HG02943 (cell line): ENCODE measurements at regions not wholly inside any gene's neighbourhood (a gene's known extent, or its start where the extent isn't known, plus 50 kb on each side); places are given as distances from the start of the nearest gene placed in this dataset.

Source experiments
- ATAC-seq: cut with Tn5 transposase; IDR thresholded peaks from one replicate; pipeline ENCODE4 v1.9.1; 2021; ENCODE audit warnings: mild to moderate bottlenecking, low read depth, moderate library complexity; ENCODE audit not compliant: unreplicated experiment

DNA sequence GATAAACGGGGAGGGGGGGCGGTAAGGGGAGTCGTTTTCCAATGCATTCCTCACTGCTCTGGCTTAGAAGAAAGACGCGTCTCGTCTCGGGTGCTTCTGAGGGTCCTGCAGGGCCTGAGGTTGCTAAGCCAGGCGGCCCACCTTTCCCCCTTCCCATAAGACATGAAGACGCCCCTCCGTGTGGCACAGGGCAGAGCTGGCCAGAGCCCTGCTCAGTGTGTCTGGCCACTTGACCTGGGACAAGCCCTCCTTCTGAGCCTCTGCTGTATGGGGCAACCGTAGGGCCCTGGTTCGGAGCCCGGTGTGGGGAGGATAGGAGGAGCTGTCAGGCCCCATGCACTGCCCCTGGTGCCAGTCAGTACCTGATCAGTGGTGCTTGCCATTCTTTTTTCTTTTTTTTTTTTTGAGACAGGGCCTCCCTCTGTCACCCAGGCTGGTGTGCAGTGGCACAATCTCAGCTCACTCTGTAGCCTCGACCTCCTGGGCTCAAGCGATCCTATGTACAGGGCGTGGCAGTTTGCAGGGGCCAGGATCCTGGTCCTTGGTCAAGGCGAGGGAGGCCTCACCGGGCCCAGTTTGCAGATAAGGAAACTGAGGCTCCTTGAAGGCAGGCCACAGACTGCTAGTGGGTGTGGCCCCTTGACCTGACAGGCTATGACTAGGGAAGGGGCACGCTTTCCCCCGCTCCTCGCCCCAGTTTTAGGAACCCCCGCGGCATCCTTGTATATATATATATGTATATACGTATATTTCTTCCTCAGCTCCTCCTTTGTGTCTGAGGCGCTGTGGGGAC, 172.3 kb upstream of the IER5L start:
- no peak for ATAC-seq

DNA sequence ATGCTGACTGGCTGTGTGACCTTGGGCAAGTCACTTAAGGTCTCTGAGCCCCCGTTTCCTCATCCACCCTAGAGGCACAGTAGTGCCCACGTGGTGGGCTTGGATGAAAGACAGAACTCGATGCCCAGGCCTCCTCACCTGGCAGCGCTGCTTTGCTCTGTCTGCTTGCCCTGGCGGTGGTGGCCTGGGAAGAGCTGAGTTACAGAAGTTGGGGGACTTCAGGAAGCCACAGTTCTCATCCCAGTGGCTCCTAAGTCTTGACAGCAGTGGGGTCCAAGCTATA, 171.5 kb upstream of the IER5L start:
- no peak for ATAC-seq

DNA sequence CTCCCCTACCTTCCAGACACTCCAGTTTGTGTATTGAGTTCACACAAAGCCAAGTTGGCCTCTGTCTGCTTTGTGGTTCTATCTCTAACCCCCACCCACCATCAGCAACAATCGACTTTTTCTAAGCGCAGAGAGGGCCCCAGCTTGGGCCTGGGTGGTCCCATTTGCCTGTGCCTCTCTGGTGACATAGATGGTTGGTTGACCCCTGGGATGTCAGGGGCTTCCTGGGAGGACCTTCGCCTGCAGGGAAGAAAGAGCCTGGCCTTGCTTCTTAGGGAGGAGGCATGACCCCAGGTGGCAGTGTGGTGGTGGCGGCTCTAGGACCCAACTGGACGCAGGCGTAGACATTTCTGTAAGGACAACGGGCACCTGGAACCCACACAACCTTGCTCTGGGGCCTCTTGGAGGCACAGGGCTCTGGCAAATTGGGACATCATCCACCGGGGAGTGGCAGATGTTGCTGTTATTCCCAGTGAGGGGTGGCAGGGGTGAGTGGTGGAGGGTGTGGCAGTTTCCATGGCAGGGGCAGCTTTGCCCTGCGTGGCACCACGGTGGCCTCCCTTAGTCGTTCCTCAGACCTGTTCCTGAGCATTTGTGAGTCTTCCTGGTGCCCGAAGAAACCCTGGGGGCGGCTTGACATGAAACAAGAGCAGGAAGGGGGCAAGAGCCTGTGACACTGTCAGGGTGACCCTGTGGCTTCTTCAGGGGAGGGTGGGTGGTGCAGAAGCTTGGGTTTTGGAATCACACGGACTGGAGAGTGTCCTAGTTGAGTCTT, 171.0 kb upstream of the IER5L start:
- no peak for ATAC-seq

GRCh38 chr9:129347316-129348120, 169.5 kb upstream of the IER5L start:
- no peak for ATAC-seq

- ATAC-seq, result no peak
Measured at GRCh38 chr9:129346046-129346445, 168.0 kb upstream of the IER5L start.

DNA sequence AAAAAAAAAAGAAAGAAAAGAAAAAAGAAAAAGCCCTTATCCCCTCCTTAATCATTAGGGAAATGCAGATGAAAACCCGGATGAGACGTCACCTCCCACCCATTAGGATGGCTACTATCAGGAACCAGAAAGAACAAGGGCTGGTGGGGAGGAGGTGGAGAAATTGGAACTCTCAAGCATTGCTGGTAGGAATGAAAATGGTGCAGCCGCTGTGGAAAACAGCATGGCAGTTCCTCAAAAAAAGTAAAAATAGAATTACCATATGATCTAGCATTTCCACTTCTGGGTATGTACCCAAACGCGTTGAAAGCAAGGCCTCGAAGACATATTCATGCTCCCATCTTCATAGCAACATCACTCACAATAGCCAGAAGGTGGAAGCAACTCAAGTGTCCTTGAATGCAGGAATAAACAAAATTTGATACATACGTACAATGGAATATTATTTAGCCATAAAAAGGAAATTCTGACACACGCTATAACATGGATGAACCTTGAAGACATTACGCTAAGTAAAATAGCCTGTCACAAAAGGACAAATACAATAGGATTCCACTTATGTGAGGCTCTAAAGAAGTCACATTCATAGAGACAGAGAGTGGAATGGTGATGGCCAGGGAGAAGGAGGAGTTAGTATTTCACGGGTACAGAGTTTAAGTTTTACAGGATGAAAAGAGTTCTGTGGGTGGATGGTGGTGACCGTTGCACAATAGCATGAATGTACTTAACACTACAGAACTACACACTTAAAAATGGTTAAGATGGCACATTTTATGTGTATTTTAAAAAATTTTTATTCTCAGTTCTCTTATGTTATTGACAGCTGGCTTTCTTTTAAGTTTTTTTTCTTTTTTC, 166.8 kb upstream of the IER5L start:
- ATAC-seq, result no peak

- no peak for ATAC-seq
Measured at GRCh38 chr9:129343424-129344375, 165.6 kb upstream of the IER5L start.

- ATAC-seq, result no peak
Measured at GRCh38 chr9:129342591-129343423, 164.7 kb upstream of the IER5L start.

DNA sequence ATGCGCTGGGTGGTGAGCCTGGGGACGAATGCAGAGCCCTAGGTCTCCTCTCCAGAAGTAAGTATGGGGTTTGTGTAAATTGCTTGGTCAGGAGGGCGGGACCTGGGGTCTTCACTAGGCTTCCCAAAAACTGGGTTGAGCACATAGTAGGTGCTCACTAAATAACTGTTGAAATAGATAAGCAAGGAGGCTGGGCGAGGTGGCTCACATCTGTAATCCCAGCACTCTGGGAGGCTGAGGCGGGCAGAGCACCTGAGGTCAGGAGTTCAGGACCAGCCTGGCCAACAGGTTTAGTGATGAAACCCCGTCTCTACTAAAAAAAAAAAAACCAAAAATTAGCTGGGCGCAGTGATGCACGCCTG, 163.9 kb upstream of the IER5L start:
- no peak for ATAC-seq

DNA sequence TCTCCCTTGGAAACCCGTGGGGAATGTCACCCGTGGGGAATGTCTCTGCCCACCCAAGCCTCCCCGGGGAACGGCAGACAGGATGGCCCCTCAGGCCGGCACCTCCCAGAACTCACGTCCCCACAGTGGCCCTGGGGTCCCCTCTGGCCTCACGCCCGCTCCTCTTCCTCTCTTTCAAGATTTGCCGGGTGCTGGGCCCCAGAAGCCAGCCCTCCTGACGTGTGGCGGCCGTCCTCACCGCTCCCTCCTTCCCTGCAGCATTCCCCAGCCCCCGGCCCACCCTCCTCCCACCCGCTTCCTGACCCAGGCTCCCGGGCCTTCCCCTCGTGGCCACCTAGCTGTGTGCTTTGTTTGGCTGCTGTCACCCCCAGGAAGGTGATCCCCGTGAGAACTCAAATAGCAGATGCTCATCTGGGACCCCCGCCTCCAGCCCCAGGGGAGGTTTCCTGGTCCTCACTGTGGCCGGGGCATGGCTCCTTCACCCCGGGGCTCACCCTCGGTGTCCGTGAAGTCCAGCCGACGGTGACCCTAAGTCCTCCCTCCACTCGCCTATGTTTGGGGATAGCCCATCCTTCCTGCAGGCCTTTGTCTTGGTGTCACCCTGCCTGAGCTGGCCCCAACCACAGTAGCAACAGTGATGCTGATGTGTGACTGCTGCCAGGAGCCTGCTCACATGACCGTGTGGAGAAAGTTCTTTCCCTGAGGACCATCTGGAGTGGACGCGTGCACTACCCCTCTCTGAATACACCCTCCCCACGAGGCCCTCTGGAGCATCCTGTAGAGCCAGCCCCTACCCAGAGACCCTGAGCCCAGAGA, 163.3 kb upstream of the IER5L start:
- ATAC-seq, result no peak

GRCh38 chr9:129340427-129341170, 162.5 kb upstream of the IER5L start:
- no peak for ATAC-seq

GRCh38 chr9:129339539-129340157, 161.6 kb upstream of the IER5L start:
- no peak for ATAC-seq

- no peak for ATAC-seq
Measured at GRCh38 chr9:129338724-129339430, 160.8 kb upstream of the IER5L start.

GRCh38 chr9:129337336-129338140, 159.5 kb upstream of the IER5L start:
- ATAC-seq, result no peak
